BE2C (cell line): ENCODE measurements at regions not wholly inside any gene's neighbourhood (a gene's known extent, or its start where the extent isn't known, plus 50 kb on each side); places are given as distances from the start of the nearest gene placed in this dataset.
A peak's percentile ranks its signal among the peaks of the same experiment; 100 is the strongest.

Experiments
- DNase-seq: peaks from one replicate; pipeline ENCODE4 v3.0.0-alpha.2; 2020
- H3K27me3 ChIP-seq: fragments of 250-450 bp; sonication (Bioruptor Pico); 2 replicates; pipeline ENCODE4 v1.5.1; 2020; ENCODE audit warnings: mild to moderate bottlenecking
- H3K36me3 ChIP-seq: fragments of 250-450 bp; sonication (Bioruptor Pico); 2 replicates; pipeline ENCODE4 v1.5.1; 2020; ENCODE audit warnings: mild to moderate bottlenecking
- H3K4me1 ChIP-seq: fragments of 250-450 bp; sonication (Bioruptor Pico); 2 replicates; pipeline ENCODE4 v1.5.1; 2020
- H3K4me3 ChIP-seq: 2 replicates; pipeline ENCODE4 v1.5.1; 2011; ENCODE audit warnings: low read depth, low read length
- H3K9me3 ChIP-seq: fragments of 250-450 bp; sonication (Bioruptor Pico); 2 replicates; pipeline ENCODE4 v1.5.1; 2020
- CTCF ChIP-seq: IDR thresholded peaks from 2 replicates; pipeline ENCODE4 v1.5.1; 2012; ENCODE audit warnings: mild to moderate bottlenecking, low read depth, low read length

- no peaks in the 10 kb centered on the region for H3K27me3 ChIP-seq
- no peak for TF ChIP-seq CTCF
- no peak overlapping the region for H3K4me3 ChIP-seq
- no peaks in the 10 kb centered on the region for H3K36me3 ChIP-seq
- no peaks in the 10 kb centered on the region for H3K4me1 ChIP-seq
- DNase-seq, result no peak
- peaks cover 2% of the 10 kb centered on the region; the same call in 1 of the 2 replicates for H3K9me3 ChIP-seq
Observed at GRCh38 chr1:239943761-239944160, 147.9 kb upstream of the FMN2 start.

- Histone ChIP-seq H3K4me3 (no peak overlapping the region), H3K4me1 (no peaks in the 10 kb centered on the region), H3K9me3 (peaks cover 2% of the 10 kb centered on the region; the same call in 1 of the 2 replicates), H3K36me3 (no peaks in the 10 kb centered on the region), H3K27me3 (no peaks in the 10 kb centered on the region)
- no peak for TF ChIP-seq CTCF
- no peak for DNase-seq
Observed at GRCh38 chr1:239944666-239945065, 147.0 kb upstream of the FMN2 start.

GRCh38 chr1:239947801-239948200, 143.9 kb upstream of the FMN2 start:
- no peak for DNase-seq
- no peaks in the 10 kb centered on the region for H3K27me3 ChIP-seq
- TF ChIP-seq CTCF, result no peak
- H3K36me3 ChIP-seq, result no peaks in the 10 kb centered on the region
- no peaks in the 10 kb centered on the region for H3K4me1 ChIP-seq
- peaks cover 2% of the 10 kb centered on the region; the same call in 1 of the 2 replicates for H3K9me3 ChIP-seq
- no peak overlapping the region for H3K4me3 ChIP-seq

- Histone ChIP-seq H3K4me3 (no peak overlapping the region), H3K9me3 (no peaks in the 10 kb centered on the region), H3K36me3 (no peaks in the 10 kb centered on the region), H3K27me3 (no peaks in the 10 kb centered on the region), H3K4me1 (no peaks in the 10 kb centered on the region; the same call in 1 of the 2 replicates)
- TF ChIP-seq CTCF, result peak; percentile 86
- peak; percentile 88 for DNase-seq
Observed at GRCh38 chr1:239951511-239952140, 140.1 kb upstream of the FMN2 start.

GRCh38 chr1:239952348-239953308, 139.1 kb upstream of the FMN2 start:
- Histone ChIP-seq H3K4me1 (no peaks in the 10 kb centered on the region; the same call in 1 of the 2 replicates), H3K27me3 (no peaks in the 10 kb centered on the region), H3K9me3 (no peaks in the 10 kb centered on the region), H3K4me3 (no peak overlapping the region), H3K36me3 (no peaks in the 10 kb centered on the region)
- TF ChIP-seq CTCF, result peak; percentile 67
- DNase-seq, result peak; percentile 52

- H3K27me3 ChIP-seq, result no peaks in the 10 kb centered on the region
- H3K36me3 ChIP-seq, result no peaks in the 10 kb centered on the region
- DNase-seq, result peak; percentile 13
- H3K4me1 ChIP-seq, result peaks cover 4% of the 10 kb centered on the region; the same call in 1 of the 2 replicates
- peak overlapping the region; percentile 31 for H3K4me3 ChIP-seq
- TF ChIP-seq CTCF, result no peak
- H3K9me3 ChIP-seq, result no peaks in the 10 kb centered on the region
Observed at GRCh38 chr1:239954836-239955235, 136.8 kb upstream of the FMN2 start.
